22Rv1 (cell line): ENCODE measurements at regions not wholly inside any gene's neighbourhood (a gene's known extent, or its start where the extent isn't known, plus 50 kb on each side); places are given as distances from the start of the nearest gene placed in this dataset.

ENCODE experiments used
- H3K27ac ChIP-seq: fragments of 450-650 bp; 2 replicates; pipeline ENCODE4 v1.5.1; 2017
- CTCF ChIP-seq: fragments of 450-650 bp; IDR thresholded peaks from 2 replicates; pipeline ENCODE4 v1.5.1; 2017; ENCODE audit warnings: mild to moderate bottlenecking
- ZFX ChIP-seq: fragments of 450-650 bp; IDR thresholded peaks from 2 replicates; pipeline ENCODE4 v1.6.1; 2017; ENCODE audit warnings: antibody characterized with exemption, borderline replicate concordance

- TF ChIP-seq CTCF: no peak
- TF ChIP-seq ZFX: no peak
- H3K27ac ChIP-seq: no peak overlapping the region
Observed at GRCh38 chr12:114954511-114955055, 270.6 kb upstream of the TBX3 start.

GRCh38 chr12:114952573-114953271 lies 268.7 kb upstream of the TBX3 start:
- no peak for TF ChIP-seq CTCF
- TF ChIP-seq ZFX: no peak
- no peak overlapping the region for H3K27ac ChIP-seq

DNA sequence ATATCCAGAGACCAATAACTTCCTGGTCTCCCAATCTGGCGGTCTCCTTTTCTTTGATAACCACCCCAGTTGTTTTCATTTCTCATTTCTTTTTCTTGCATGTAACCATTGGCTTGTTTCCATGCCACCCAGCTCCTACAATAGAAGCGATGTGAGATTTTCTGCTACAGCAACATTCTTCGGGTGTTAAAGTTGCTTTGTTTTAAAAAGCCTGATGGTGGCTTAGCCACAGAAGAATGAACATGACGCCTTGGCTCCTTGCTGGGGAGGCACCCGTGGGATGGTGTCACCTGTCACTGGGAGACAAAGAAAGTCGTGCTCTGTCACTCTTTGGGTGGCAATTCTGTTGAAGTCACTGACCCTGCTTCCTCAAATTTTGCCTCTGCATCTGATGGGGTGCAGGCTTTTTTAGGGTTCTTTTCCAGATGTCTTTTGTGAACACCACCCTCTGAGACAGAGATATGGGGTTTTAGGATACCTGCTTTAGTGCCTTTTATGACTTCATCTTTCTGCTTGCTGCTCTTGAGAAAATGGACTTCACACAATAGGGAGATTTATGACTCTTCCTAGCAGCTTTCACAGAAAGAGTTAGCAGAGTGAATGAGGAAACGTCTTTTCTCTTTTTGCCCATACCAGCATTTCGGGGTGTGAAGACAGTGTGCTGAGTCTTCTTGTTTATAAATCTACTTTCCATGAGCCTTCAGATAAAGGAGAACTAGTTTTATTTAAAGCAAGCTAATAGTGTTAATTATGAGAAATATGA lies 265.3 kb upstream of the TBX3 start:
- H3K27ac ChIP-seq: no peak overlapping the region
- TF ChIP-seq CTCF (no peak), ZFX (no peak)

- TF ChIP-seq CTCF (no peak), ZFX (no peak)
- H3K27ac ChIP-seq: no peak overlapping the region
Observed at GRCh38 chr12:114945351-114945750, 261.4 kb upstream of the TBX3 start.

GRCh38 chr12:114944736-114945135 lies 260.8 kb upstream of the TBX3 start:
- no peak overlapping the region for H3K27ac ChIP-seq
- no peak for TF ChIP-seq ZFX
- no peak for TF ChIP-seq CTCF

DNA sequence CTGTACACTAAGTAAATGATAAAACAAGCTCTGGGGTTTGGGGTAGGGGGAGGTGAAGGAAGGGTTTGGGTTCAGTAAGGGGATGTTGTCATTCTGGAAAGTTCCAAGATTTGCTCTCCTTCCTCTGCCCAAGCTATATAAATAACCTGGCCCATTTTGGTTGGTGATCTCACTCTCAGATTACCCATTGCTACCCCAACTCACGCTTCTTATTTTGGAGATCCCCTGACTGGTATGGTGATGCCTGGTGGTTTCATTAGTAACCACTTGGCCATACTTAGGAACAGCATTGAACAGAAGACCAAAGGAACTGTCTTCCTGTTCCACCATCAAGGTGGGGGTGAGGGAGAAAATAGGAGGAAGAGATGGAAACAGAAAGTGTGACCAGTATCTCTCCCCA lies 259.6 kb upstream of the TBX3 start:
- H3K27ac ChIP-seq: no peak overlapping the region
- no peak for TF ChIP-seq ZFX
- TF ChIP-seq CTCF: no peak
